CD4-positive, CD25-positive, alpha-beta regulatory T cell (primary cell): ENCODE measurements at regions not wholly inside any gene's neighbourhood (a gene's known extent, or its start where the extent isn't known, plus 50 kb on each side); places are given as distances from the start of the nearest gene placed in this dataset.

Experiments used
- ATAC-seq, 2 donors: fragments of 150-1000 bp; cut with Tn5 transposase; one replicate each; pipeline ENCODE4 v1.10.0; 2021; ENCODE audit warnings: low read depth in 2 of 2, moderate number of reproducible peaks in 2 of 2, moderate library complexity in 1 of 2
- DNase-seq, 3 donors: peaks; one replicate each; pipeline versions ENCODE4 v3.0.0 to v3.0.0-alpha.2; 2012 to 2022; ENCODE audit warnings: mixed read lengths in 1 of 3
- H3K27ac ChIP-seq: one replicate; pipeline ENCODE4 v1.7.0; 2013; ENCODE audit warnings: mild to moderate bottlenecking, low read length; ENCODE audit not compliant: insufficient read depth, poor library complexity, severe bottlenecking
- H3K27me3 ChIP-seq: one replicate; pipeline ENCODE4 v1.7.0; 2013; ENCODE audit warnings: low read length; ENCODE audit not compliant: control insufficient read depth, insufficient read depth
- H3K36me3 ChIP-seq: one replicate; pipeline ENCODE4 v1.7.0; 2013; ENCODE audit warnings: mild to moderate bottlenecking, low read length, moderate library complexity; ENCODE audit not compliant: control insufficient read depth, insufficient read depth
- H3K4me1 ChIP-seq: 2 replicates; pipeline ENCODE4 v1.7.0; 2013; ENCODE audit warnings: mild to moderate bottlenecking, low read length; ENCODE audit not compliant: insufficient read depth, control insufficient read depth, poor library complexity, severe bottlenecking
- H3K4me3 ChIP-seq: one replicate; pipeline ENCODE4 v1.7.0; 2013; ENCODE audit warnings: low read depth, mild to moderate bottlenecking, low read length, moderate library complexity
- H3K9me3 ChIP-seq, 2 experiments: 1 replicate in 1 of 2; 2 replicates in 1 of 2; pipeline ENCODE4 v1.7.0; 2013; ENCODE audit warnings: low read length in 2 of 2, mild to moderate bottlenecking in 1 of 2, moderate library complexity in 1 of 2; ENCODE audit not compliant: control insufficient read depth in 2 of 2
- H3K27ac Mint-ChIP-seq, 3 donors: one replicate each; pipeline ENCODE4 v1.8.0; 2020 to 2022; ENCODE audit warnings: mild to moderate bottlenecking in 3 of 3, mixed read lengths in 3 of 3, moderate library complexity in 2 of 3
- H3K27me3 Mint-ChIP-seq: one replicate; pipeline ENCODE4 v1.8.0; 2022; ENCODE audit warnings: mild to moderate bottlenecking, mixed read lengths
- H3K36me3 Mint-ChIP-seq: one replicate; pipeline ENCODE4 v1.8.0; 2020; ENCODE audit warnings: mixed read lengths
- H3K4me1 Mint-ChIP-seq, 4 donors: one replicate each; pipeline ENCODE4 v1.8.0; 2020 to 2022; ENCODE audit warnings: mixed read lengths in 4 of 4, mild to moderate bottlenecking in 1 of 4
- H3K4me3 Mint-ChIP-seq, 4 donors: one replicate each; pipeline ENCODE4 v1.8.0; 2020 to 2022; ENCODE audit warnings: mild to moderate bottlenecking in 4 of 4, mixed read lengths in 4 of 4, moderate library complexity in 3 of 4
- H3K9me3 Mint-ChIP-seq, 7 donors: one replicate each; pipeline ENCODE4 v1.8.0; 2020 to 2022; ENCODE audit warnings: mixed read lengths in 7 of 7, mild to moderate bottlenecking in 3 of 7, moderate library complexity in 2 of 7

- H3K9me3 ChIP-seq: no peaks in the 10 kb centered on the region
- H3K4me1 Mint-ChIP-seq: no peaks in the 10 kb centered on the region
- no peaks in the 10 kb centered on the region for H3K36me3 Mint-ChIP-seq
- H3K36me3 ChIP-seq: no peaks in the 10 kb centered on the region
- H3K27ac ChIP-seq: no peak overlapping the region
- no peak overlapping the region for H3K27ac Mint-ChIP-seq
- no peaks in the 10 kb centered on the region for H3K4me1 ChIP-seq
- peaks cover 0 to 4% (median 1%) of the 10 kb centered on the region in 7 donors for H3K9me3 Mint-ChIP-seq
- DNase-seq (no peak), ATAC-seq (no peak)
- no peaks in the 10 kb centered on the region for H3K27me3 Mint-ChIP-seq
- no peaks in the 10 kb centered on the region for H3K27me3 ChIP-seq
- H3K4me3 Mint-ChIP-seq: no peak overlapping the region
- no peak overlapping the region for H3K4me3 ChIP-seq
Measured at GRCh38 chr11:104813532-104813931, 84.7 kb downstream of the CASP12 start.

GRCh38 chr11:104812103-104812788, 86.0 kb downstream of the CASP12 start:
- no peaks in the 10 kb centered on the region for H3K36me3 ChIP-seq
- H3K9me3 Mint-ChIP-seq: peaks cover 0 to 4% (median 0%) of the 10 kb centered on the region in 7 donors
- no peaks in the 10 kb centered on the region for H3K4me1 ChIP-seq
- no peak overlapping the region for H3K27ac ChIP-seq
- H3K4me3 ChIP-seq: no peak overlapping the region
- no peaks in the 10 kb centered on the region for H3K9me3 ChIP-seq
- no peaks in the 10 kb centered on the region for H3K36me3 Mint-ChIP-seq
- no peaks in the 10 kb centered on the region for H3K27me3 ChIP-seq
- ATAC-seq: no peak
- H3K27ac Mint-ChIP-seq: peak overlapping the region in 1 of 3 donors; percentile 12
- no peaks in the 10 kb centered on the region for H3K4me1 Mint-ChIP-seq
- no peak for DNase-seq
- no peaks in the 10 kb centered on the region for H3K27me3 Mint-ChIP-seq
- H3K4me3 Mint-ChIP-seq: no peak overlapping the region

GRCh38 chr11:104803776-104804175, 94.5 kb downstream of the CASP12 start:
- DNase-seq: no peak

GRCh38 chr11:104799251-104799650, 99.0 kb downstream of the CASP12 start:
- peaks cover 3% of the 10 kb centered on the region for H3K36me3 Mint-ChIP-seq
- peak; percentile 60 to 63 for ATAC-seq

More at GRCh38 chr11:104803776-104804175, 94.5 kb downstream of the CASP12 start:
- H3K4me3 ChIP-seq: no peak overlapping the region
- H3K27me3 ChIP-seq: no peaks in the 10 kb centered on the region
- no peak overlapping the region for H3K27ac Mint-ChIP-seq
- H3K27ac ChIP-seq: no peak overlapping the region
- peaks cover 15% of the 10 kb centered on the region for H3K4me1 ChIP-seq
- no peaks in the 10 kb centered on the region for H3K36me3 Mint-ChIP-seq
- ATAC-seq: no peak
- H3K27me3 Mint-ChIP-seq: no peaks in the 10 kb centered on the region
- H3K36me3 ChIP-seq: no peaks in the 10 kb centered on the region
- H3K9me3 Mint-ChIP-seq: peaks cover 0 to 2% (median 0%) of the 10 kb centered on the region in 7 donors
- no peaks in the 10 kb centered on the region for H3K9me3 ChIP-seq
- H3K4me3 Mint-ChIP-seq: no peak overlapping the region
- peaks cover 18 to 24% (median 21%) of the 10 kb centered on the region in 4 donors for H3K4me1 Mint-ChIP-seq

GRCh38 chr11:104798789-104799188, 99.5 kb downstream of the CASP12 start:
- Histone ChIP-seq H3K9me3 (peaks cover 5% of the 10 kb centered on the region in 2 experiments), H3K27ac (peak overlapping the region; percentile 56), H3K4me1 (peaks cover 23% of the 10 kb centered on the region), H3K4me3 (peak overlapping the region; percentile 93), H3K36me3 (no peaks in the 10 kb centered on the region), H3K27me3 (no peaks in the 10 kb centered on the region)
- Mint-ChIP-seq H3K4me3 (peak overlapping the region; percentile 16 to 86 (median 72)), H3K4me1 (peaks cover 30 to 38% (median 35%) of the 10 kb centered on the region in 4 donors), H3K27me3 (no peaks in the 10 kb centered on the region), H3K27ac (peak overlapping the region; percentile 86 to 100 (median 90)), H3K36me3 (peaks cover 3% of the 10 kb centered on the region), H3K9me3 (peaks cover 0 to 9% (median 4%) of the 10 kb centered on the region in 7 donors)
- peak in 2 of 3 donors; percentile 21 to 53 for DNase-seq
- ATAC-seq: peak; percentile 35 to 43

More at GRCh38 chr11:104799251-104799650, 99.0 kb downstream of the CASP12 start:
- H3K27me3 ChIP-seq: no peaks in the 10 kb centered on the region
- Mint-ChIP-seq H3K27ac (peak overlapping the region; percentile 86 to 100 (median 90)), H3K4me1 (peaks cover 30 to 40% (median 36%) of the 10 kb centered on the region in 4 donors), H3K27me3 (no peaks in the 10 kb centered on the region), H3K4me3 (peak overlapping the region; percentile 16 to 86 (median 72)), H3K9me3 (peaks cover 0 to 9% (median 4%) of the 10 kb centered on the region in 7 donors)
- H3K4me1 ChIP-seq: peaks cover 23% of the 10 kb centered on the region
- no peaks in the 10 kb centered on the region for H3K36me3 ChIP-seq
- peak overlapping the region; percentile 93 for H3K4me3 ChIP-seq
- H3K27ac ChIP-seq: peak overlapping the region; percentile 56
- H3K9me3 ChIP-seq: peaks cover 5% of the 10 kb centered on the region in 2 experiments
- DNase-seq: peak in 1 of 3 donors; percentile 57

- peaks cover 30 to 36% (median 33%) of the 10 kb centered on the region in 4 donors for H3K4me1 Mint-ChIP-seq
- Histone ChIP-seq H3K4me3 (no peak overlapping the region), H3K27me3 (no peaks in the 10 kb centered on the region), H3K27ac (no peak overlapping the region), H3K4me1 (peaks cover 23% of the 10 kb centered on the region), H3K9me3 (peaks cover 5% of the 10 kb centered on the region in 2 experiments), H3K36me3 (no peaks in the 10 kb centered on the region)
- DNase-seq (no peak), ATAC-seq (no peak)
- H3K27me3 Mint-ChIP-seq: no peaks in the 10 kb centered on the region
- no peak overlapping the region for H3K4me3 Mint-ChIP-seq
- peak overlapping the region in 1 of 3 donors; percentile 45 for H3K27ac Mint-ChIP-seq
- H3K36me3 Mint-ChIP-seq: peaks cover 3% of the 10 kb centered on the region
- peaks cover 0 to 9% (median 4%) of the 10 kb centered on the region in 7 donors for H3K9me3 Mint-ChIP-seq
Measured at GRCh38 chr11:104796301-104796700, 102.0 kb downstream of the CASP12 start.

GRCh38 chr11:104795501-104796213, 102.6 kb downstream of the CASP12 start:
- Histone ChIP-seq H3K27me3 (no peaks in the 10 kb centered on the region), H3K9me3 (peaks cover 5% of the 10 kb centered on the region in 2 experiments), H3K36me3 (no peaks in the 10 kb centered on the region), H3K4me1 (peaks cover 23% of the 10 kb centered on the region), H3K27ac (no peak overlapping the region), H3K4me3 (no peak overlapping the region)
- H3K27ac Mint-ChIP-seq: peak overlapping the region in 1 of 3 donors; percentile 45
- no peak for ATAC-seq
- peaks cover 3% of the 10 kb centered on the region for H3K36me3 Mint-ChIP-seq
- peaks cover 0 to 9% (median 4%) of the 10 kb centered on the region in 7 donors for H3K9me3 Mint-ChIP-seq
- no peaks in the 10 kb centered on the region for H3K27me3 Mint-ChIP-seq
- DNase-seq: no peak
- peaks cover 26 to 33% (median 30%) of the 10 kb centered on the region in 4 donors for H3K4me1 Mint-ChIP-seq
- H3K4me3 Mint-ChIP-seq: no peak overlapping the region
